Ureter (tissue), 1 donor: ENCODE measurements at regions not wholly inside any gene's neighbourhood (a gene's known extent, or its start where the extent isn't known, plus 50 kb on each side); places are given as distances from the start of the nearest gene placed in this dataset.
"Not testable (repeated sequence)": the region's sequence is repeated elsewhere in the genome, so short reads cannot be mapped to it uniquely, and the experiment has no call there.

Experiments used
- DNase-seq: peaks from one replicate; pipeline ENCODE4 v3.0.0-alpha.2; 2020; ENCODE audit warnings: low spot score
- donor health status: DM: yes; HTN: yes; CAD: no.

DNA sequence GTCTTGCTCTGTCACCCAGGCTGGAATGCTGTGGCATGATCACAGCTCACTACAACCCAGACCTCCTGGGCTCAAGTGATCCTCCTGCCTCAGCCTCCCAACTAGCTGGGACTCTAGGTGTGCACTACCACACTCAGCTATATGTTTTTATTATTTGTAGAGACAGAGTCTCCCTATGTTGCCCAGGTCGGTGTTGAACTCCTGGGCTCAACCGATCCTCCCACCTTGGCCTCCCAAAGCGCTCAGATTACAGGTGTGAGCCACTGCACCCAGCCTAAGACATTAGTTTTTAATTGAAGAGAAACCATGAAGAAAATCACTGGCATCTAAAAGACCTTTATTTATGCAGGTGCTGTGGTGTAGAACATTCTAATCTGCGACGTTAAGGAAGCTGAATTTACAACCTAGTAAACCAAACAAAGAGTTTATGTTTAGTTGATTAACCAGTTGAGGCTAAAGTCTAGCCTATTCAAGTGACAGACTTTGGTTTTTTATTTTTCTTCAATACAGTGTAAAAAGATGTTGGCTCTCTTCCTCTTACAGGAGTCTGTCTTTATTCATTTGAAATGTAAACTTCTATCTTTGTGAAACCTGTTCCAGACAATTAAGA, 52.5 kb upstream of the NBL1 start:
- DNase-seq, result no peak

DNA sequence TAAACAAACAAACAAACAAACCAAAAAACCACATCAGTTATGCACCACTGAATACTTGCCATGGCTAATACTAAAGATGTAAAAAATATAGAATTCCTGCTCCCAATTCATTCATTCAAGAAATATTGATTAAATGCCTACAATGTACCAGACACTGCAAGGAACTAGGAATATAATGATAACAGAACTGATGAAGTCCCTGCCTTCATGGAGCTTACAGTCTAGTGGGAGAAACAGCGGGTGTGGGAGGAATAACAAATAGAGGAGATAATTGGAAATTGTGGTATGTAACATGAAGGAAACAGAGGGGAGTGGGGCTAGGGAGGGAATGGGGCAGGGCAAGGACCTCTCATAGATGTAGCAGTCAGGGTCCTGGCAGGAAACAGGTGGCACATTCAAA, 58.6 kb upstream of the NBL1 start:
- DNase-seq, result no peak

DNA sequence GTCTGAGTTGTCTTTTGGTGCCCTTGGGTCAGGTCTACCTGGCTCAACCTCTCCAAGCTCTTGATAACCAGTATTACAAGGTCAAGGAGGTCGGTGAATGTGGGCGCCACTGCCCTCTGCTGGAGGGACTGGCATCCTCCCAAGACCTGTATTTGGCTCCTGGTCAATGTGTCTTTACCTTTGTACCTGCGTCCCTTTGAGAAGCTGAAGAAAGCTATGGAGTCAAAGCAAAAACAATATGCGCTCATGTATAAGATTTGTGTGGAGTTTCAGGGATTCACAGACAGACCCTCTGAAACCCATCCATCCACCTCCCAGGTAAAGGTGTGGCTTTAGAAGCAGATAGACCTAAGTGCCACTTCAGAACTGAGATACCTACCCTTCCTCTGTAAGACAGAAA, 61.8 kb upstream of the NBL1 start:
- peak; percentile 70 for DNase-seq

DNA sequence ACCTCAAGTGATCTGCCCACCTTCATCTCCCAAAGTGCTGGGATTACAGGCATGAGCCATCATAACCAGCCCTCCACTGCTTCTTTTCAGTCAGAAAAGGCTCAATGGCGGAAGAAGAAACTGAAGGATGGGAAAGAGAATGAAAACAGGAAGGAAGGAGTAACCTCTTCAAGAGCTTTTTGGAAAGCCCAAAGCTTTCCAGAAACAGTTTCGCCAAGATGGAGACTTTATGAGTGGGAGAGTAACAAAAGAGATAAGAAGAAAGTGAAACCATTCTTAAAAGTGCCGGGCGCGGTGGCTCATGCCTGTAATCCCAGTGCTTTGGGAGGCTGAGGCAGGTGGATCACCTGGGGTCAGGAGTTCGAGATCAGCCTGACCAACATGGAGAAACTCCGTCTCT, 62.7 kb upstream of the NBL1 start:
- no peak for DNase-seq

DNA sequence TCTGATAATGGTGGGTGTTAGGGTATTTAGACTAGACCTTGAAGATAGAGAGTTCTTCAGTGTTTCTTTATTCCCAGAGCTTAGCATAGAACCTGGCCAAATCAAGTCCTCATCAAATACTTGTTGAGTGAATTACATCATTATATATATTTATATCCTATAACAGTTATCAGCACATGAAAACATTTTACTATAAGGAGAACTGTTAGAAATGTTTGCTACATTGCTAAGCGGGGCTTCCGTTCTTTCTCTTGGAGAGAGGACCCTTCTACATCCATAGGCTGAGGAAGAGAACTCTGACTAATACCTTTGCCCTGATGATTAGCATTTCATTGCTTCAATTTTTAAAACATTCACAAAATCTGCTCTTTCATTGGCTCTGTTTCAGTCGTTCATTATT, 66.5 kb upstream of the NBL1 start:
- DNase-seq, result no peak

DNA sequence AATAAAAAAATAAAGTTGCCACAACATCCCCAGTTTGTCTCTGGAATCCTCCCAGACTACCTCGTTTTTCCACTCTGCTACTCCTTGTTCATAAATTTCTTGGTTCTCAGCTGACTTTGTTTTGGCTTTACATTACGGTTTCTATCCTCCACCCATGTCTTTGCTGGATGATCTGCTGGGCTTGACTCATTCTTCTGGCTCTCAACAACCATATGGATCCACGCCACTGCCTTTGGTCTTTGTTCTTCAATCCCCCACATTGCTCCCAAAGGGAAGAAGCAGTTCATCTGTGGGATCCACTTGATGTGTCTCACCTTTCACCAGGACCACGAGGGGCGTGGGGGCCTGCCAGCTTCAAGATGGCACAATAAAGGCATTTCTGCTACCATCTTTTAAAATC, 67.1 kb upstream of the NBL1 start:
- no peak for DNase-seq

DNA sequence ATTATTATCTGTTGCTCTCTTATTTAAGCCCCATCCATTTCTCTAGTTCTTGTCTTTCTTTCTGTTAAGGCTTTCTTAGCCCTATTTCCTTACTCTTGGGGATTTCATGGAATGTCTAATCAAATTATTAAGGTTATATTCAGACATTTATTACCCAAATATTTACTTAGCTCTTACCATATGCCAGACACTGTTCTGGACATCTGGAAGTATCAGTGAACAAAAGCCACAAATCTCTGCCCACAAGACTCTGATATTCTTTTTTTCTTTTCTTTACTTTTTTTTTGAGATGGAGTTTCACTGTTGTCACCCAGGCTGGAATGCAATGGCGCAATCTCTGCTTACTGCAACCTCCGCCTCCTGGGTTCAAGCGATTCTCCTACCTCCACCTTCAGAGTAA, 74.3 kb upstream of the NBL1 start:
- DNase-seq, result no peak

DNA sequence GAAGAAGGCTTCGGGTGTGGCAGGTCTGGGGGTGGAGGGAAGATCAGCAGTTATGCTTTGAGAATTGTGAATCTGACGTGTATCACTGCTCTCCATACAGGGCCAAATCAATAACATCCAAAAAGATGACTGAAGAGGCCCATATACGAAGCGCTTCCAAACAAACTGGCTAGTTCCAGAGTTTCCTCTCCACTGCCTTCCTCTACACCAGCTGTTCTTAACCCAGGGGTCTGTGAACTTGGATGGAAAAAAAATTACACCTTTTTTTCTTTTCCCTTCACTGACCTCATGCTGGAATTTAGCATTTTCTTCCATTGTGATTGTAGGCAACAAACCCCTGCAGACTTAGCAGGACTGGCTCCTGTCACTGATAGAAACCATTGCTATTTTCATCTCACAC, 77.1 kb upstream of the NBL1 start:
- DNase-seq, result no peak

DNA sequence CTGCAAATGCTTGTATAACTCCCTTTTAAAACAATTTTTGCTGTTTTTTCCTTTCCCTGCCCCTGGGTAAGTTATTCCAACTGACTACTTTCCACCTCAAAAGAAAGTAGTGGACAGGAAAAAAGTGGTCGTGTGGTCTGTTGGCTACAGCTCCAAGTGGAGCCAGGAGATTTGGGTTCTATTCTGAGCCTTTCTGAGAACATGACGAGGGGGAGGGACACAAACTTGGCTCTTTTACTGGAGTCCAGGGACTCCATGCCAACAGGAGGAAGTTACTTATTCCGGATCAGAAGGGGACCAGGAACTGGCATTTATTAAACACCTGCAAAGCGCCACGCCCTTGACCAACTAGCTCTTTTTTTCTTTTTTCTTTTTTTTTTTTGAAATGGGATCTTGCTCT, 79.0 kb upstream of the CAPZB start:
- no peak for DNase-seq

DNA sequence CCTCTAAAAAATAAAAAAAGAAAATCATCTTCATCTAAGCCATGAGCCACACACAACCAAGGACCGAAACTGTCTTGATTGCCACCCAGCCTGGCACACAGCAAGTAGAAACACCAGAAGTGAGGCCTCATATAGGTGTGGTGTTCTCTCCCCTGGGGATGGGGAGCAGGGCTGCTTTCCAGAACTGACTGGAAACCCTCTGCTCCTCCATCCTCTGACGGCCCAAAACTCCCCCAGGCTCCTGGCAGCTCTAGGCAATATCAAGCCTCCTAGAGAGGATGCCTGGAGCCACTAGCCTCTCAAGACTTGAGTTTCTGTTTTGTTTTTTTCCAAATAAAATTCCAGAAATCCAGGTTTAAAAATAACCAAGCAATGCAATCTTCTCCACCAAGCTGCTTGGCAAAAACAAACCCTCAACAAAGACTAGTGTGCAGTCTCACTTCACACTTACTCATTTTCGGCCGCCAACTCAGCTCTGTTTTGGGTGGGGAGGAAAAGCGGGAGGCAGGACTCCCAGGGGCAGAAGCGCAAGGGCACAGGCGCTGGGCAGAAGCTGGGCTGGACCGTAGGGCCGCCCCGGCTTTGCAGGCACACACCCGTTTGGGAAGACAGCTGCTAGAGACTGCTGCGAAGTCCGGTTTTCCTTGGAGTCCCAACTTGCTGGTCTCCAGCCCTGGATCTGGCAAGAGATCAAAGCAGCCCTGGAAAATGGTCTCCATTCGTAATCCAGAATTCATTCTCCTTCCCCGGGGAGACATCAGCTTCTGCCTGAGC, 78.2 kb upstream of the CAPZB start:
- DNase-seq, result peak; percentile 58

DNA sequence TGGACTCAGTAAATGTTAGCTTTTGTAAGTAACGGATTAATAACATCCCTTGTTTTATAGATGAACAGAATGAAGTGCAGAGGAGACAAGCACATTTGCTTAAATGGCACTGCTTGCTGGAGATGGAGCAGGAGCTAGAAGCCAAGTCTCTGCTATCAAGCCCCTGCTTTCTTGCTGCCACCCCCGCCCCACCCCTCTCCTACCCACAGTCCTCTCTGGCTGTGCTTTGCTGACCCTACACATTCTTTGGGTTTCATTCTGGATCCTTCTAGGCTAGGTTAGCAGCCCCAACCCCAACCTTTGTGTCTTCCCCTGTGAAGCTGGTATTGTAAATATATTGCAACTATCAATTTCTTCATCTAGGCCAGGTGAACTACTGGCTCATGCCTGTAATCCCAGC, 77.5 kb upstream of the CAPZB start:
- no peak for DNase-seq

DNA sequence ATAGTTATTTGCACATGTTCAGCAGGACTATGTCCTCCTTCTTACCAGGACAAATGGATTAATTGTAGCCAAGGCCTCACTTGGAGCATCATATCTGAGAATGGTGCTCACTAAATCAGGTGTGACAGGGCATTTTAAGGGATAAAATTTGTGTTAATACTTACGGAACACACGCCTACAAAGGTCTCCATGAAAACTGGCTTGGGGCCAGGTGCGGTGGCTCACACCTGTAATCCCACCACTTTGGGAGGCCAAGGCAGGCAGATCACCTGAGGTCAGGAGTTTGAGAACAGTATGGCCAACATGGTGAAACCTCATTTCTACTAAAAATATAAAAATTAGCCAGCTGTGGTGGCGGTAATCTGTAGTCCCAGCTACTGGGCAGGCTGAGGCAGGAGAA, 75.1 kb upstream of the CAPZB start:
- DNase-seq, result no peak

DNA sequence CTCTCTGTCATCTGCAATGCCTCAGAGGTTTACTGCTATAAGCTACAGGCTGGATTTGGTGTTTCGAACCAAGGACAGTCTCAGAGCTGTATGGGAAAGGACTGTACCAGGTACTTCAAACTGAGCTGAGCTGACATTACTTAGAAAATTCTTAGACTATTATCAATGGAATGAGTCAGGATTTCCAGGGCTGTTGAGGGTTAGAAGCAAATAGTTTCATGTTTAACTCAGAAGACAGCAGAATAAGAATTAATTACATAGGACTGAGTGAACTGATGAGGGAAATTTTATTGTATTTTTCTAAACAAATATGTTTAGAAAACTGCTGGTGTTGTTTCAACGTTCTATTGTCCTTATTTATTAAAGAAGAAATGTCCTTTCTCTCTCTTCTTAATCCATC, 74.3 kb upstream of the CAPZB start:
- no peak for DNase-seq

DNA sequence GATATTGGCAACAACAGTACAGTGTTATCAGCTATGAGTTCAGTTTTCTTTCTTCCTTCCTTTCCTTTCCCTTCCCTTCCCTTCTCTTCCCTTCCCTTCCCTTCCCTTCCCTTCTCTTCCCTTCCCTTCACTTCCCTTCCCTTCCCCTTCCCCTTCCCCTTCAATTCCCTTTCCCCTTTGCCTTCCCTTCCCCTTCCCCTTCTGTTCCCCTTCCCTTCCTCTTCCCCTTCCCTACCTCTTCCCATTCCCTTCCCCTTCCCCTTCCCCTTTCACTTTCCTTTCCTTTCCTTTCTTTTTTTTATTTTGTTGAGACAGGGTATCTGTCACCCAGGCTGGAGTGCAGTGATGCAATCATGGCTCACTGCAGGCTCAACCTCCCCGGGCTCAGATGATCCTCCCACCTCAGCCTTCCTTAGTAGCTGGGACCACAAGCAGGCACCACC, 72.3 kb upstream of the CAPZB start:
- DNase-seq, result no peak

DNA sequence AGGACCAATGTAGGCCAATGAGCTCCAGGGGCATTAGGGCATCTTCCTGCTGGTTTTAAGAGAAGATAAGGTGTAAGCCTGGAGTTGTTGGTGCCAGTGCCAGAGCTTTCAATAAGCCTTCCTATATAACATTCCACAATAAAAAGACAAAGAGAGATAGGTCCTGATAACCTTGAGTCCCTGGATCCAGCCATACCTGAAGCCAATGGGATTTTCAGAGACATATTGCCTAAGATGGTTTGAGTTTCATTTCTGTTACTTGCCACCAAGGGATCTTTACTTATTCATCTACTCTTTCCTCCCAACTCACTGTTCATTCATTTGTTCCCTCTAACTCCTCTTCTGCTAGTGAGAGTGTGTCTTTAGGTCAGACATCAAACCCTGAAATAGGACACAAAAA, 68.8 kb upstream of the CAPZB start:
- no peak for DNase-seq

DNA sequence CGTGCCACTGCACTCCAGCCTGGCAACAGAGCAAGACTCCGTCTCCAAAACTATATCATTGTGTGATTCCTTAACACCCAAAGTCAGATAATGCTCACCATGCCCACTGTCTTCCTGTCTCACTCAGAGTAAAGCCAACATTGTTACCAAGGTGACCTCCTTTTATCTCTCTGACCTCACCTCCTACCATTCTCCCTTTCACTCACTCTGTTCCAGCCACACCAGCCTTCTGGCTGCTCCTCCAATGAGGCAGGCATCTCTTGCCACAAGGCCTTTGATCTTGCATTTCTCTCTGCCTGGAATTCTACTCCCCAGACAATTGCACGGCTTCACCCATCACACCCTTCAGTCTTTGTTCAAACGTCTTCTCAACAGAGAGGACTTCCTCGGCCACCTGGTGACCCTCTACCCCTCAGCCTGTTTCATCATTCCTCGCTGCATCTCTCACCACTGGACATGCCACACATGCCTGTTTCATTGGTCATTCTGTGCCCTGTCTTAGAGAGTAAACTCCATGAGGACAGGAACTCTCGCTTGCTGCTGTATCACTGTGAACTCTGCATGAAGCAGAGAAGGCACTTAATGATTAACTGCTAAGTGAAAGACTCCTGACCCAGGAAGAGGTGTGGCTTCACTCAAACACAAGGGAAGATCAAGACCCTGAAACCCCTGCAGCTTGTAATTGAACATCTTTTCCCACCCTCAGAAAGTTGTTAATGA, 67.1 kb upstream of the CAPZB start:
- no peak for DNase-seq

DNA sequence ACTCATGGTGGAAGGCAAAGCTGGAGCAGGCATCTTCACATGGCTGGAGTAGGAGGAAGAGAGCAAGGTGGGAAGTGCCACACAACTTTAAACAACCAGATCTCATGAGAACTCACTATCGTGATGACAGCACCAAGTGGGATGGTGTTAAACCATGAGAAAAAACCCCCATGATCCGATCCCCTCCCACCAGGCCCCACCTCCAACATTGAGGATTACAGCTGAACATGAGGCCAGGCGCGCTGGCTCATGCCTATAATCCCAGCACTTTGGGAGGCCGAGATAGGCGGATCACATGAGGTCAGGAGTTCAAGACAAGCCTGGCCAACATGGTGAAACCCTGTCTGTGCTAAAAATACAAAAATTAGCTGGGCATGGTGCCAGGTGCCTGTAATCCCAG, 66.5 kb upstream of the CAPZB start:
- not testable (repeated sequence) for DNase-seq

DNA sequence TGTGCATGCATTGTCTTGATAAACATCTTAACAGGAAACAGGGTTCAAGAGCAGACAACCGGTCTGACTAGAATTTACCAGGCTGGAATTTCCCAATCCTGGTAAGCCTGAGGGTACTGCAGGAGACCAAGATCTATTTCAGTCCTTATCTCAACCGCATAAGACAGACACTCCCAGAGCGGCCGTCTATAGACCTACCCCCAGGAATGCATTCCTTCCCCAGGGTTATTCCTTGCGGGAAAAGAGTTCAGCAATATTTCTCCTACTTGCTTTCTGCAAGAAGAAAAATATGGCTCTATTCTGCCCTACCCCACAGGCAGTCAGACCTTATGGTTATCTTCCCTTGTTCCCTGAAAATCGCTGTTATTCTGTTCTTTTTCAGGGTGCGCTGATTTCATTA, 65.1 kb upstream of the CAPZB start:
- not testable (repeated sequence) for DNase-seq

DNA sequence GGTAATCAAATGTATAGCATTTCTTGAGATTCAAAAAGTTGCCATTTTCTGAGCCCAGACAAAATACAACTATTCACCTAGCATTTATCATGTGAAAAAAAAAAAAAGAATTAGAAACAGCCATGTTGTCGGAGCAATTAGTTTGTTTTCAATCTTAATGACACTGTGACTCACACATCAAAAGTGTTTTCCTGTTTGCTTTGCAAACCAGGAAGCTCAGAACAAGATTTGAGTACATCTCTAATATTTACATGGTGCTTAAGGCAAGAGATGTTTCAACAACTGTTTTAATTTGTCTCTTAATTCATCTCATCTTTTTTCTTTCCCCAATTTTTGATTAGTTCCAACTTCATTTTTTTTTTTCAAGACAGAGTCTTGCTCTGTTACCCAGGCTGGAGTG, 62.5 kb upstream of the CAPZB start:
- no peak for DNase-seq

DNA sequence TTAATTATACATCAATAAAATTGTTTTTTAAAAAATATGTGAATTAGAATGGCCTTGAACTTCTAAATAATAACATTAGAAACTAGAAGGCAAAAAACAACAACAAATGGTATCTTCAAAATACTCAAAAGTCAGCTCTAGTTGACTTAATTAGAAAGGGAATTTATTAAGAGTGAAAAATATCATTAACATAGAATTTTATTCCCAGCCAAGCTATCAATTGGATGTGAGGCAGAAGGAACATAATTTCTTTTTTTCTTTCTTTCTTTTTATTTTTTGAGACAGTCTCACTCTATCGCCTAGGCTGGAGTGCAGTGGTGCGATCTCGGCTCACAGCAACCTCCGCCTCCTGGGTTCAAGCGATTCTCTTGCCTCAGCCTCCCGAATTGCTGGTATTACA, 51.2 kb upstream of the CAPZB start:
- no peak for DNase-seq

DNA sequence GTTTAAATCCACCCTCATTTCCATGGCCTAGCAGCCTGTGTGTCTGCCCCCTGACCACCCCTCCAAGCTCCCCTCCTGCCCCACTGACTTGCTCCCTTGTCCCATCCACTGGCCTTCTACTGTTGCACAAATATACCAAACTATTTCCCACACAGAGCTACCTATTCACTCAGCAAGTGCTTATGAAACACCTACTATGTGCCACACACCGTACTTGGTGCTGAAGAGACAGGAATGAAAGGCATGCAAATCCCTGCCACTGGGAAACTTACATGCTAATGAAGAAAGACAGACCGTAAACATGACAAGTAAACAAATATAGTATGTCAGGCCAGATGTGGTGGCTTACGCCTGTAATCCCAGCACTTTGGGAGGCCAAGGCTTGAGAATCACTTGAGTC, 49.9 kb upstream of the CAPZB start:
- DNase-seq, result no peak
